Liver (tissue), 8 donors: ENCODE measurements at regions not wholly inside any gene's neighbourhood (a gene's known extent, or its start where the extent isn't known, plus 50 kb on each side); places are given as distances from the start of the nearest gene placed in this dataset.

Experiments
- DNase-seq: peaks from one replicate; pipeline ENCODE4 v3.0.0-alpha.2; 2017; ENCODE audit warnings: low spot score
- H3K27ac ChIP-seq, 2 donors: one replicate each; pipeline ENCODE4 v1.7.0; 2013; ENCODE audit warnings: inconsistent platforms in 2 of 2, low read length in 2 of 2, control low read depth in 1 of 2, low read depth in 1 of 2, mild to moderate bottlenecking in 1 of 2
- H3K27me3 ChIP-seq, 4 donors: one replicate each; pipeline versions ENCODE4 v1.6.1 to v1.7.0; 2013; ENCODE audit warnings: low read length in 3 of 4, inconsistent platforms in 1 of 4, mild to moderate bottlenecking in 1 of 4, moderate library complexity in 1 of 4; ENCODE audit not compliant: control insufficient read depth in 4 of 4, insufficient read depth in 4 of 4
- H3K36me3 ChIP-seq, 4 donors: one replicate each; pipeline versions ENCODE4 v1.6.1 to v1.7.0; 2013; ENCODE audit warnings: low read length in 3 of 4, mild to moderate bottlenecking in 3 of 4, low read depth in 1 of 4, moderate library complexity in 1 of 4; ENCODE audit not compliant: control insufficient read depth in 4 of 4, insufficient read depth in 3 of 4
- H3K4me1 ChIP-seq, 4 donors: one replicate each; pipeline versions ENCODE4 v1.6.1 to v1.7.0; 2013; ENCODE audit warnings: low read length in 3 of 4, mild to moderate bottlenecking in 3 of 4, moderate library complexity in 1 of 4; ENCODE audit not compliant: control insufficient read depth in 4 of 4, insufficient read depth in 4 of 4
- H3K4me3 ChIP-seq, 3 donors: one replicate each; pipeline versions ENCODE4 v1.6.1 to v1.7.0; 2013; ENCODE audit warnings: low read length in 3 of 3, control low read depth in 1 of 3, low read depth in 1 of 3, mild to moderate bottlenecking in 1 of 3
- H3K9ac ChIP-seq, 2 donors: one replicate each; pipeline ENCODE4 v1.7.0; 2013; ENCODE audit warnings: low read length in 2 of 2, mild to moderate bottlenecking in 2 of 2, moderate library complexity in 2 of 2, control low read depth in 1 of 2, low read depth in 1 of 2
- H3K9me3 ChIP-seq, 4 donors: one replicate each; pipeline versions ENCODE4 v1.6.1 to v1.7.0; 2013; ENCODE audit warnings: low read length in 3 of 4; ENCODE audit not compliant: control insufficient read depth in 4 of 4
- ATF3 ChIP-seq: IDR thresholded peaks from 2 replicates; pipeline ENCODE4 v1.6.1; 2016; ENCODE audit warnings: antibody characterized with exemption
- EGR1 ChIP-seq, 2 donors: IDR thresholded peaks; 2 replicates each; pipeline ENCODE4 v1.6.1; 2016 to 2018; ENCODE audit warnings: antibody characterized with exemption in 2 of 2, low read depth in 2 of 2
- FOXA1 ChIP-seq: IDR thresholded peaks from 2 replicates; pipeline ENCODE4 v1.6.1; 2016; ENCODE audit warnings: antibody characterized with exemption
- FOXA2 ChIP-seq: IDR thresholded peaks from 2 replicates; pipeline ENCODE4 v1.6.1; 2016; ENCODE audit warnings: antibody characterized with exemption
- GABPA ChIP-seq, 2 donors: IDR thresholded peaks in 1 of 2; conservative IDR thresholded peaks in 1 of 2; 2 replicates each; pipeline ENCODE4 v1.6.1; 2016; ENCODE audit warnings: antibody characterized with exemption in 2 of 2, mild to moderate bottlenecking in 1 of 2, moderate library complexity in 1 of 2
- HNF4A ChIP-seq, 2 donors: conservative IDR thresholded peaks; 2 replicates each; pipeline ENCODE4 v1.6.1; 2016; ENCODE audit warnings: antibody characterized with exemption in 2 of 2, mild to moderate bottlenecking in 2 of 2
- JUND ChIP-seq, 2 donors: IDR thresholded peaks; 2 replicates each; pipeline ENCODE4 v1.6.1; 2016; ENCODE audit warnings: antibody characterized with exemption in 2 of 2
- RAD21 ChIP-seq, 2 donors: IDR thresholded peaks; 2 replicates each; pipeline ENCODE4 v1.6.1; 2016; ENCODE audit warnings: antibody characterized with exemption in 2 of 2, mild to moderate bottlenecking in 2 of 2
- RXRA ChIP-seq, 2 donors: IDR thresholded peaks; 2 replicates each; pipeline ENCODE4 v1.6.1; 2017 to 2018; ENCODE audit warnings: antibody characterized with exemption in 2 of 2, mild to moderate bottlenecking in 1 of 2
- SP1 ChIP-seq: IDR thresholded peaks from 2 replicates; pipeline ENCODE4 v1.6.1; 2018; ENCODE audit warnings: antibody characterized with exemption, mild to moderate bottlenecking
- TAF1 ChIP-seq: conservative IDR thresholded peaks from 2 replicates; pipeline ENCODE4 v1.6.1; 2016; ENCODE audit warnings: antibody characterized with exemption, mild to moderate bottlenecking
- YY1 ChIP-seq: IDR thresholded peaks from 2 replicates; pipeline ENCODE4 v1.6.1; 2016; ENCODE audit warnings: antibody characterized with exemption, mild to moderate bottlenecking
- WGBS: extraction: QIAGEN DNeasy Blood & Tissue Kit; methylation state at CpG from one replicate; pipeline ENCODE4 v1.1.7; 2013; 5-methylcytosine and 5-hydroxymethylcytosine counted together
- TF ChIP-seq, protein P1 (sequence below): IDR thresholded peaks from 2 replicates; pipeline ENCODE4 v1.6.1; 2016; ENCODE audit warnings: antibody characterized with exemption
- TF ChIP-seq, protein P2 (sequence below): IDR thresholded peaks from 2 replicates; pipeline ENCODE4 v1.6.1; 2016; ENCODE audit warnings: antibody characterized with exemption
- TF ChIP-seq, protein P3 (sequence below): IDR thresholded peaks from 2 replicates; pipeline ENCODE4 v1.6.1; 2016; ENCODE audit warnings: antibody characterized with exemption, mild to moderate bottlenecking
- TF ChIP-seq, protein P4 (sequence below): fragments of 150-350 bp; IDR thresholded peaks from 2 replicates; pipeline ENCODE4 v1.5.1; 2017; ENCODE audit warnings: improper control_type of control experiment, low read depth, low read length; ENCODE audit not compliant: missing input control
- donor health status: healthy.
- donor health status: healthy.
- donor health status: healthy.
- donor health status: healthy.
- donor health status: healthy.

GRCh38 chr7:28246921-28247461, 66.4 kb upstream of the JAZF1 start:
- WGBS, result 85% methylated on average over 7 of the region's 7 CpGs
- no peak for DNase-seq
- Histone ChIP-seq H3K9me3 (no peaks in the 10 kb centered on the region), H3K27ac (no peak overlapping the region), H3K4me1 (no peaks in the 10 kb centered on the region), H3K36me3 (no peaks in the 10 kb centered on the region), H3K4me3 (no peak overlapping the region), H3K27me3 (no peaks in the 10 kb centered on the region), H3K9ac (no peak overlapping the region)
- TF ChIP-seq SP1, result no peak
- TF ChIP-seq, protein P1, sequence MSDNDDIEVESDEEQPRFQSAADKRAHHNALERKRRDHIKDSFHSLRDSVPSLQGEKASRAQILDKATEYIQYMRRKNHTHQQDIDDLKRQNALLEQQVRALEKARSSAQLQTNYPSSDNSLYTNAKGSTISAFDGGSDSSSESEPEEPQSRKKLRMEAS, result no peak
- TF ChIP-seq, protein P2, sequence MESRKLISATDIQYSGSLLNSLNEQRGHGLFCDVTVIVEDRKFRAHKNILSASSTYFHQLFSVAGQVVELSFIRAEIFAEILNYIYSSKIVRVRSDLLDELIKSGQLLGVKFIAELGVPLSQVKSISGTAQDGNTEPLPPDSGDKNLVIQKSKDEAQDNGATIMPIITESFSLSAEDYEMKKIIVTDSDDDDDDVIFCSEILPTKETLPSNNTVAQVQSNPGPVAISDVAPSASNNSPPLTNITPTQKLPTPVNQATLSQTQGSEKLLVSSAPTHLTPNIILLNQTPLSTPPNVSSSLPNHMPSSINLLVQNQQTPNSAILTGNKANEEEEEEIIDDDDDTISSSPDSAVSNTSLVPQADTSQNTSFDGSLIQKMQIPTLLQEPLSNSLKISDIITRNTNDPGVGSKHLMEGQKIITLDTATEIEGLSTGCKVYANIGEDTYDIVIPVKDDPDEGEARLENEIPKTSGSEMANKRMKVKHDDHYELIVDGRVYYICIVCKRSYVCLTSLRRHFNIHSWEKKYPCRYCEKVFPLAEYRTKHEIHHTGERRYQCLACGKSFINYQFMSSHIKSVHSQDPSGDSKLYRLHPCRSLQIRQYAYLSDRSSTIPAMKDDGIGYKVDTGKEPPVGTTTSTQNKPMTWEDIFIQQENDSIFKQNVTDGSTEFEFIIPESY, result no peak
- no peak for TF ChIP-seq HNF4A (conservative IDR thresholded peaks at IDR 0.05)
- no peak for TF ChIP-seq RXRA (IDR thresholded peaks at IDR 0.05)
- TF ChIP-seq FOXA1, result no peak
- no peak for TF ChIP-seq FOXA2
- no peak for TF ChIP-seq ATF3
- TF ChIP-seq GABPA (IDR thresholded peaks at IDR 0.05 in 1 of 2, conservative IDR thresholded peaks at IDR 0.05 in 1 of 2), result no peak
- no peak for TF ChIP-seq TAF1
- TF ChIP-seq JUND (IDR thresholded peaks at IDR 0.05), result no peak
- TF ChIP-seq, protein P3, sequence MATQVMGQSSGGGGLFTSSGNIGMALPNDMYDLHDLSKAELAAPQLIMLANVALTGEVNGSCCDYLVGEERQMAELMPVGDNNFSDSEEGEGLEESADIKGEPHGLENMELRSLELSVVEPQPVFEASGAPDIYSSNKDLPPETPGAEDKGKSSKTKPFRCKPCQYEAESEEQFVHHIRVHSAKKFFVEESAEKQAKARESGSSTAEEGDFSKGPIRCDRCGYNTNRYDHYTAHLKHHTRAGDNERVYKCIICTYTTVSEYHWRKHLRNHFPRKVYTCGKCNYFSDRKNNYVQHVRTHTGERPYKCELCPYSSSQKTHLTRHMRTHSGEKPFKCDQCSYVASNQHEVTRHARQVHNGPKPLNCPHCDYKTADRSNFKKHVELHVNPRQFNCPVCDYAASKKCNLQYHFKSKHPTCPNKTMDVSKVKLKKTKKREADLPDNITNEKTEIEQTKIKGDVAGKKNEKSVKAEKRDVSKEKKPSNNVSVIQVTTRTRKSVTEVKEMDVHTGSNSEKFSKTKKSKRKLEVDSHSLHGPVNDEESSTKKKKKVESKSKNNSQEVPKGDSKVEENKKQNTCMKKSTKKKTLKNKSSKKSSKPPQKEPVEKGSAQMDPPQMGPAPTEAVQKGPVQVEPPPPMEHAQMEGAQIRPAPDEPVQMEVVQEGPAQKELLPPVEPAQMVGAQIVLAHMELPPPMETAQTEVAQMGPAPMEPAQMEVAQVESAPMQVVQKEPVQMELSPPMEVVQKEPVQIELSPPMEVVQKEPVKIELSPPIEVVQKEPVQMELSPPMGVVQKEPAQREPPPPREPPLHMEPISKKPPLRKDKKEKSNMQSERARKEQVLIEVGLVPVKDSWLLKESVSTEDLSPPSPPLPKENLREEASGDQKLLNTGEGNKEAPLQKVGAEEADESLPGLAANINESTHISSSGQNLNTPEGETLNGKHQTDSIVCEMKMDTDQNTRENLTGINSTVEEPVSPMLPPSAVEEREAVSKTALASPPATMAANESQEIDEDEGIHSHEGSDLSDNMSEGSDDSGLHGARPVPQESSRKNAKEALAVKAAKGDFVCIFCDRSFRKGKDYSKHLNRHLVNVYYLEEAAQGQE, result no peak

DNA sequence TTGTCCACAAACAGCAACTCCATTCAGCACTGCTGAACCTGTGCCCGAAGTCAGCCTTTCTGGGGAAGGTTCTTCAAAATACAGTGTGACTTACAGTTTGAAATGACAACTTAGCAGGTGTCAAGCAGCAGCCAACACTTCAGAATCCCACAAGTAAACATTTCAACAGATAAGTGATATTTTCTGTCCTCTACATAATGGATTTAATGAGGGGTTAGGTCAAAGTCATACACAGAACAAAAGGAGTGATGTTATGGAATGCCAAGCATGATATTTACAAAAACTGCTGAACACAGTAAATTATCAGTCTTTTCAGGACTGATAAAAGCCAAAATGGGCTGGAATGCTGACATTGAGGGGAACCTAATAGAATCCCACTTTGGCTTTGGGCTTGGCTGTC, 77.6 kb upstream of the JAZF1 start:
- H3K27me3 ChIP-seq, result no peaks in the 10 kb centered on the region
- DNase-seq, result no peak
- no peak overlapping the region for H3K4me3 ChIP-seq
- H3K27ac ChIP-seq, result no peak overlapping the region
- no peak overlapping the region for H3K9ac ChIP-seq
- TF ChIP-seq GABPA (IDR thresholded peaks at IDR 0.05 in 1 of 2, conservative IDR thresholded peaks at IDR 0.05 in 1 of 2) (no peak), TAF1 (no peak)
- no peaks in the 10 kb centered on the region for H3K9me3 ChIP-seq
- H3K36me3 ChIP-seq, result no peaks in the 10 kb centered on the region
- 70% methylated on average over 1 of the region's 1 CpG for WGBS
- H3K4me1 ChIP-seq, result no peaks in the 10 kb centered on the region

DNA sequence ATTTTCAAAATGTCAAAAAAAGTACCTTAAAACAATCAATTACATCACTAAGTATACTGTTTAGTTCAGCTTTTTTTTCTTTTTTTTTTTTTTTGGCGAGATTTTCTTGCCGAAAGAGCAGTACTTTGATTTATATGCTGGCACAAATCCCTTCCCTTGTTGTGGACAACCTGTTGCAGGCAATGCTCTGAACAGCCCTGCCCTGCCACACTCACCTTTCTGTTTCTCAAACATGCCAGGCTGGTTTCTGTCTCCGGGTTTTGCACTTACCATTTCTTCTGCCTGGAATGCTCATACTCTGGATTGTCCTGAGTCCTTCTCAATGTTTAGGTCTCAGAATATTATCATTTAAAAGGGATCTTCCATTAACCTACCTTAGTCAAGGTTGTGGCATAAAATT, 80.4 kb upstream of the JAZF1 start:
- H3K9ac ChIP-seq, result no peak overlapping the region
- H3K27me3 ChIP-seq, result no peaks in the 10 kb centered on the region
- DNase-seq, result no peak
- H3K4me3 ChIP-seq, result no peak overlapping the region
- no peaks in the 10 kb centered on the region for H3K36me3 ChIP-seq
- WGBS, result 59% methylated on average over 3 of the region's 3 CpGs
- H3K27ac ChIP-seq, result no peak overlapping the region
- no peaks in the 10 kb centered on the region for H3K9me3 ChIP-seq
- no peaks in the 10 kb centered on the region for H3K4me1 ChIP-seq
- TF ChIP-seq RAD21 (IDR thresholded peaks at IDR 0.05) (no peak), HNF4A (conservative IDR thresholded peaks at IDR 0.05) (no peak), JUND (IDR thresholded peaks at IDR 0.05) (no peak), RXRA (IDR thresholded peaks at IDR 0.05) (no peak), YY1 (no peak), FOXA1 (no peak), FOXA2 (no peak), GABPA (IDR thresholded peaks at IDR 0.05 in 1 of 2, conservative IDR thresholded peaks at IDR 0.05 in 1 of 2) (no peak), EGR1 (IDR thresholded peaks at IDR 0.05; ENCODE audit: low read depth in 2 of 2) (no peak)
- TF ChIP-seq, protein P2, result no peak
- TF ChIP-seq, protein P4, sequence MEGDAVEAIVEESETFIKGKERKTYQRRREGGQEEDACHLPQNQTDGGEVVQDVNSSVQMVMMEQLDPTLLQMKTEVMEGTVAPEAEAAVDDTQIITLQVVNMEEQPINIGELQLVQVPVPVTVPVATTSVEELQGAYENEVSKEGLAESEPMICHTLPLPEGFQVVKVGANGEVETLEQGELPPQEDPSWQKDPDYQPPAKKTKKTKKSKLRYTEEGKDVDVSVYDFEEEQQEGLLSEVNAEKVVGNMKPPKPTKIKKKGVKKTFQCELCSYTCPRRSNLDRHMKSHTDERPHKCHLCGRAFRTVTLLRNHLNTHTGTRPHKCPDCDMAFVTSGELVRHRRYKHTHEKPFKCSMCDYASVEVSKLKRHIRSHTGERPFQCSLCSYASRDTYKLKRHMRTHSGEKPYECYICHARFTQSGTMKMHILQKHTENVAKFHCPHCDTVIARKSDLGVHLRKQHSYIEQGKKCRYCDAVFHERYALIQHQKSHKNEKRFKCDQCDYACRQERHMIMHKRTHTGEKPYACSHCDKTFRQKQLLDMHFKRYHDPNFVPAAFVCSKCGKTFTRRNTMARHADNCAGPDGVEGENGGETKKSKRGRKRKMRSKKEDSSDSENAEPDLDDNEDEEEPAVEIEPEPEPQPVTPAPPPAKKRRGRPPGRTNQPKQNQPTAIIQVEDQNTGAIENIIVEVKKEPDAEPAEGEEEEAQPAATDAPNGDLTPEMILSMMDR, result no peak
